Transverse colon (tissue), 4 donors: ENCODE measurements at regions not wholly inside any gene's neighbourhood (a gene's known extent, or its start where the extent isn't known, plus 50 kb on each side); places are given as distances from the start of the nearest gene placed in this dataset.

Source experiments
- DNase-seq: peaks from one replicate; pipeline ENCODE4 v3.0.0-alpha.2; 2019
- H3K27ac ChIP-seq, 4 donors: fragments of 200-600 bp; sonication (generic); 2 replicates each; pipeline ENCODE4 v1.5.1; 2016 to 2018; ENCODE audit warnings: inconsistent platforms in 4 of 4
- H3K27me3 ChIP-seq: fragments of 200-600 bp; sonication (generic); 2 replicates; pipeline ENCODE4 v1.5.1; 2017; ENCODE audit warnings: inconsistent platforms
- H3K36me3 ChIP-seq, 4 donors: fragments of 200-600 bp; sonication (generic); 2 replicates each; pipeline ENCODE4 v1.5.1; 2017 to 2019; ENCODE audit warnings: inconsistent platforms in 4 of 4
- H3K4me1 ChIP-seq, 4 donors: fragments of 200-600 bp; sonication (generic); 2 replicates each; pipeline ENCODE4 v1.5.1; 2017 to 2020; ENCODE audit warnings: inconsistent platforms in 4 of 4
- H3K4me3 ChIP-seq, 4 donors: fragments of 200-600 bp; sonication (generic); 1 replicate in 1 of 4; 2 replicates in 3 of 4; pipeline versions ENCODE4 v1.5.1 to v1.6.1; 2017 to 2019; ENCODE audit warnings: inconsistent platforms in 4 of 4
- H3K9me3 ChIP-seq, 2 donors: fragments of 200-600 bp; sonication (generic); 2 replicates each; pipeline ENCODE4 v1.5.1; 2017 to 2019; ENCODE audit warnings: inconsistent platforms in 2 of 2
- CTCF ChIP-seq, 5 experiments: fragments of 200-600 bp in 3 of 5; fragments of 450-650 bp in 2 of 5; sonication (generic) in 3 of 5; IDR thresholded peaks; 1 replicate in 2 of 5; 2 replicates in 3 of 5; pipeline ENCODE4 v1.5.1; 2016 to 2017; ENCODE audit warnings: antibody characterized with exemption in 5 of 5, inconsistent platforms in 3 of 5, mild to moderate bottlenecking in 2 of 5, moderate library complexity in 1 of 5
- EP300 ChIP-seq: sonication (generic); formaldehyde crosslinking; IDR thresholded peaks from one replicate; pipeline ENCODE4 v1.6.1; 2017; ENCODE audit warnings: antibody characterized with exemption, low read depth
- POLR2A ChIP-seq: fragments of 450-650 bp; IDR thresholded peaks from one replicate; pipeline ENCODE4 v1.6.1; 2016; ENCODE audit warnings: antibody characterized with exemption, mild to moderate bottlenecking, moderate library complexity
- POLR2AphosphoS5 ChIP-seq, 3 donors: sonication (generic); formaldehyde crosslinking; IDR thresholded peaks; one replicate each; pipeline ENCODE4 v1.6.1; 2016; ENCODE audit warnings: antibody characterized with exemption in 3 of 3
- WGBS, 2 donors: methylation state at CpG; one replicate each; pipeline ENCODE4 v1.1.5; 2018; ENCODE audit warnings: low coverage in 1 of 2; 5-methylcytosine and 5-hydroxymethylcytosine counted together
- in situ Hi-C, 4 donors: fragments of 200-750 bp; cut with MboI; loops; one replicate each; pipeline versions ENCODE4 v1.15.0 to v1.15.1; 2017; ENCODE audit warnings: low sequenced_read_pairs in 3 of 4, low pct_ligation_motif_present in 1 of 4, low pct_unique_long_range_greater_than_20kb in 1 of 4
- intact Hi-C: fragments of 100-400 bp; cut with DNase I; formaldehyde crosslinking; loops from one replicate; pipeline ENCODE4 v1.15.1; 2023; ENCODE audit warnings: low total_unique reads

DNA sequence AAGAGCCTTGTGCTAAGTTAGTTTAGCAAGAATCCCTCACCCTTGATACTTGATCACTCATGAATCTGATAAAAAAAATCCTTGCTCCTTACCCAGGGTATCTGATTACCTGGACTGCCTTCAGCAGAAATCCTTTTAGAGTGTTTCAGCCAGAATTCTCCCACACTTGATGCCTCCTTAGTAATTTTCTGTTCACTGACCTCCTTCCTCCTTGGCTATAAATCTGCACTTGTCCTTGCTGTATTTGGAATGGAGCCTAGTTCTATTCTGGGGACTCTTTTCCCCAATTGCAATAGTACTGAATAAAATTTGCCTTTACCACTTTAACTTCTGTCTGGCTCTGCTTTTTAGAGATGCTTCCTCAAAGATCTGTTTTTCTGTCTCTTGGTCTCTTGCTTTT, 84.9 kb downstream of the RPS24 start:
- in situ Hi-C loops (no loop called here), intact Hi-C loops (no loop called here)
- Histone ChIP-seq H3K4me3 (no peak overlapping the region), H3K9me3 (peaks cover 6 to 17% of the 10 kb centered on the region in 2 donors), H3K27me3 (no peaks in the 10 kb centered on the region), H3K4me1 (no peaks in the 10 kb centered on the region), H3K36me3 (no peaks in the 10 kb centered on the region), H3K27ac (no peak overlapping the region)
- TF ChIP-seq POLR2A (no peak), POLR2AphosphoS5 (IDR thresholded peaks at IDR 0.05) (no peak), EP300 (no peak), CTCF (IDR thresholded peaks at IDR 0.05) (no peak)
- no peak for DNase-seq

GRCh38 chr10:78121801-78122200, 88.1 kb downstream of the RPS24 start:
- in situ Hi-C loops (no loop called here), intact Hi-C loops (no loop called here)
- Histone ChIP-seq H3K4me3 (no peak overlapping the region), H3K4me1 (no peaks in the 10 kb centered on the region), H3K27me3 (no peaks in the 10 kb centered on the region), H3K27ac (no peak overlapping the region), H3K9me3 (peaks cover 6 to 20% of the 10 kb centered on the region in 2 donors), H3K36me3 (no peaks in the 10 kb centered on the region)
- TF ChIP-seq POLR2AphosphoS5 (IDR thresholded peaks at IDR 0.05) (no peak), CTCF (IDR thresholded peaks at IDR 0.05) (no peak), POLR2A (no peak), EP300 (no peak)
- no peak for DNase-seq

DNA sequence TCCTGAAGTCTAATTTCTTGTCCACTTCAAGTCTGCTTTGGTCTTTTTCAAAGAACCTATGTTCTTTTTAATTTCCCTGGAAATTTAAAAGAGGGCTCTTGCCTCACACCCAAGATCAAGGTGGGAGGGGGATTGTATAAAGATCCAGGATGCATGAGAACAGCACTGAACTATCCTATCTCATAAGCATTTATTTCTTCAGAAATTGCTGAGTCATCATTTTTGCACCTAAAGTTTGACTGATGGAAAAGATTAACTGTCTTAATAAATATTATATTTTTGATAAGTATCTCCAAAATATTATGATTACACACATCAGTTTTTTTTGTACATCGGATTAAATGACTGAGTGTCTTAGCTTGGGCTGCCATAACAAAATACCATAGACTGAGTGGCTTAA, 90.5 kb downstream of the RPS24 start:
- no peak overlapping the region for H3K27ac ChIP-seq
- WGBS, 2 donors: 89 to 92% methylated on average over 1 of the region's 1 CpG
- H3K4me3 ChIP-seq: no peak overlapping the region
- TF ChIP-seq POLR2AphosphoS5 (IDR thresholded peaks at IDR 0.05) (no peak), EP300 (no peak), CTCF (IDR thresholded peaks at IDR 0.05) (no peak), POLR2A (no peak)
- no peaks in the 10 kb centered on the region for H3K27me3 ChIP-seq
- H3K36me3 ChIP-seq: no peaks in the 10 kb centered on the region
- in situ Hi-C loops: no loop called here
- DNase-seq: no peak
- peaks cover 6 to 20% of the 10 kb centered on the region in 2 donors for H3K9me3 ChIP-seq
- no peaks in the 10 kb centered on the region for H3K4me1 ChIP-seq
- intact Hi-C loops: no loop called here

DNA sequence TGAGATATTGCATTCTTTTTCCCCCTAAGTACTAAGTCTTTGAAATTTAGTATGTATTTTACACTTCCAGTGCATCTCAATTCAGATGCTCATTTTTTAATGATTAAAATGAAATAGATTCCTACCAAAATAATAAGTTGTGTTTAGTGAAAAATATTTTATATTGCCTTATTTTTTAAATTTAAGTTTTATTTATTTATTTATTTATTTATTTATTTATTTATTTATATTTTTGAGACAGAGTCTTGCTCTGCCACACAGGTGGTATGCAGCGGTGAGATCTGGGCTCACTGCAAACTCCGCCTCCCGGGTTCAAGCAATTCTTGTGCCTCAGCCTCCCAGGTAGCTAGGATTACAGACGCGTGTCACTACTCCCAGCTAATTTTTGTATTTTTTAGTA, 95.5 kb downstream of the RPS24 start:
- intact Hi-C loops: no loop called here
- no peaks in the 10 kb centered on the region for H3K4me1 ChIP-seq
- 97 to 100% methylated on average over 5 of the region's 5 CpGs for WGBS, 2 donors

More for the DNA sequence above, 95.5 kb downstream of the RPS24 start:
- DNase-seq: no peak
- no peaks in the 10 kb centered on the region for H3K27me3 ChIP-seq
- TF ChIP-seq EP300 (no peak), POLR2AphosphoS5 (IDR thresholded peaks at IDR 0.05) (no peak), CTCF (IDR thresholded peaks at IDR 0.05) (no peak), POLR2A (no peak)
- no peak overlapping the region for H3K27ac ChIP-seq
- H3K36me3 ChIP-seq: no peaks in the 10 kb centered on the region
- no peaks in the 10 kb centered on the region for H3K9me3 ChIP-seq
- no peak overlapping the region for H3K4me3 ChIP-seq
- in situ Hi-C loops: no loop called here
